H1 (cell line): ENCODE measurements at regions not wholly inside any gene's neighbourhood (a gene's known extent, or its start where the extent isn't known, plus 50 kb on each side); places are given as distances from the start of the nearest gene placed in this dataset.

ENCODE experiments used
- CTCF ChIA-PET: fragments of 300-600 bp; sonication (Branson Sonifier 250); formaldehyde crosslinking; loops from one replicate; lab custom pipeline; 2021; ENCODE audit not compliant: partially characterized antibody; lab: Charles Lee
- POLR2A ChIA-PET: fragments of 300-600 bp; sonication (Branson Sonifier 250); formaldehyde crosslinking; loops from one replicate; lab custom pipeline; 2021; ENCODE audit warnings: inconsistent platforms; ENCODE audit not compliant: partially characterized antibody; lab: Charles Lee
- DNase-seq, 2 experiments: peaks; one replicate each; pipeline versions ENCODE4 v3.0.0 to v3.0.0-alpha.2; 2010 to 2022; ENCODE audit warnings: low spot score in 2 of 2, low read depth in 1 of 2, mixed read lengths in 1 of 2
- FAIRE-seq: peaks from 2 replicates; lab custom pipeline; 2011; peaks lifted over from hg19 to GRCh38; lab: Jason Lieb, UNC
- H2AFZ ChIP-seq: 2 replicates; pipeline ENCODE4 v1.8.1; 2012; ENCODE audit warnings: low read length, inconsistent platforms
- H2AK5ac ChIP-seq: 2 replicates; pipeline ENCODE4 v1.6.1; 2013; ENCODE audit warnings: low read depth, low read length
- H2BK120ac ChIP-seq: replicated peaks from 2 replicates; pipeline ENCODE3; 2013; ENCODE audit warnings: low read depth, low read length, inconsistent platforms
- H2BK12ac ChIP-seq: 2 replicates; pipeline ENCODE4 v1.6.1; 2013; ENCODE audit warnings: low read depth, low read length
- H2BK15ac ChIP-seq: 2 replicates; pipeline ENCODE4 v1.6.1; 2013; ENCODE audit warnings: low read length
- H2BK20ac ChIP-seq: 2 replicates; pipeline ENCODE4 v1.6.1; 2013; ENCODE audit warnings: low read length
- H2BK5ac ChIP-seq: 2 replicates; pipeline ENCODE4 v1.6.1; 2013; ENCODE audit warnings: low read depth, low read length
- H3K14ac ChIP-seq: 2 replicates; pipeline ENCODE4 v1.6.1; 2013; ENCODE audit warnings: inconsistent platforms; ENCODE audit not compliant: insufficient read length
- H3K18ac ChIP-seq: 2 replicates; pipeline ENCODE4 v1.6.1; 2013; ENCODE audit warnings: low read length; ENCODE audit errors: extremely low read depth
- H3K23ac ChIP-seq: 2 replicates; pipeline ENCODE4 v1.6.1; 2013; ENCODE audit warnings: inconsistent platforms; ENCODE audit not compliant: insufficient read length
- H3K23me2 ChIP-seq: 2 replicates; pipeline ENCODE4 v1.6.1; 2013; ENCODE audit warnings: low read depth, low read length
- H3K27ac ChIP-seq: 2 replicates; pipeline ENCODE4 v1.6.1; 2011; ENCODE audit warnings: low read depth, low read length, inconsistent platforms
- H3K27me3 ChIP-seq, 4 experiments: replicated peaks in 1 of 4; 1 replicate in 1 of 4; 2 replicates in 3 of 4; pipeline versions ENCODE4 v1.6.1 to v1.8.1; 2011 to 2013; ENCODE audit warnings: low read length in 3 of 4, mild to moderate bottlenecking in 3 of 4, inconsistent platforms in 2 of 4, mixed read lengths in 2 of 4, moderate library complexity in 1 of 4; ENCODE audit not compliant: control insufficient read depth in 3 of 4, insufficient read depth in 3 of 4; ENCODE audit errors: extremely low read depth in 1 of 4
- H3K36me3 ChIP-seq, 4 experiments: 2 replicates each; pipeline versions ENCODE4 v1.6.1 to v1.8.1; 2011 to 2013; ENCODE audit warnings: mild to moderate bottlenecking in 4 of 4, low read length in 3 of 4, moderate library complexity in 2 of 4, control low read depth in 1 of 4, inconsistent platforms in 1 of 4; ENCODE audit not compliant: insufficient read depth in 4 of 4, control insufficient read depth in 2 of 4
- H3K4ac ChIP-seq: replicated peaks from 2 replicates; pipeline ENCODE3; 2013; ENCODE audit warnings: low read length, low read depth, mixed read lengths, inconsistent platforms; ENCODE audit not compliant: insufficient read length
- H3K4me1 ChIP-seq, 4 experiments: replicated peaks in 1 of 4; 1 replicate in 1 of 4; 2 replicates in 3 of 4; pipeline versions ENCODE4 v1.6.1 to v1.8.1; 2011 to 2013; ENCODE audit warnings: low read length in 3 of 4, inconsistent platforms in 2 of 4, mixed read lengths in 1 of 4; ENCODE audit not compliant: insufficient read depth in 4 of 4, control insufficient read depth in 3 of 4
- H3K4me2 ChIP-seq, 2 experiments: 2 replicates each; pipeline versions ENCODE4 v1.6.1 to v1.8.1; 2011 to 2013; ENCODE audit warnings: low read depth in 2 of 2, low read length in 2 of 2, control low read depth in 1 of 2, inconsistent platforms in 1 of 2, mild to moderate bottlenecking in 1 of 2; ENCODE audit not compliant: insufficient read depth in 1 of 2
- H3K4me3 ChIP-seq, 4 experiments: fragments of 200-600, 300-600 bp in 1 of 4; sonication (generic), shearing (Covaris generic), sonication (Bioruptor Twin) in 1 of 4; 2 replicates each; pipeline versions ENCODE4 v1.5.1 to v1.8.1; 2011 to 2016; ENCODE audit warnings: low read length in 4 of 4, low read depth in 3 of 4, control low read depth in 2 of 4, inconsistent platforms in 2 of 4, mild to moderate bottlenecking in 2 of 4, mixed read lengths in 1 of 4, moderate library complexity in 1 of 4; ENCODE audit not compliant: insufficient read depth in 2 of 4; ENCODE audit errors: extremely low read depth in 1 of 4
- H3K56ac ChIP-seq: replicated peaks from 2 replicates; pipeline ENCODE3; 2013; ENCODE audit warnings: low read depth, mild to moderate bottlenecking, mixed read lengths, low read length, inconsistent platforms; ENCODE audit not compliant: insufficient read length
- H3K79me1 ChIP-seq: 2 replicates; pipeline ENCODE4 v1.6.1; 2013; ENCODE audit warnings: low read depth, low read length, control low read depth
- H3K79me2 ChIP-seq, 2 experiments: 2 replicates each; pipeline versions ENCODE4 v1.6.1 to v1.8.1; 2012 to 2013; ENCODE audit warnings: low read length in 2 of 2, mild to moderate bottlenecking in 2 of 2, inconsistent platforms in 1 of 2; ENCODE audit not compliant: insufficient read depth in 2 of 2, control insufficient read depth in 1 of 2
- H3K9ac ChIP-seq, 4 experiments: replicated peaks in 1 of 4; 1 replicate in 1 of 4; 2 replicates in 3 of 4; pipeline versions ENCODE4 v1.6.1 to v1.8.1; 2011 to 2013; ENCODE audit warnings: low read depth in 3 of 4, low read length in 3 of 4, control low read depth in 2 of 4, mild to moderate bottlenecking in 2 of 4, moderate library complexity in 2 of 4, inconsistent platforms in 1 of 4; ENCODE audit errors: extremely low read depth in 1 of 4
- H3K9me3 ChIP-seq, 2 experiments: 2 replicates each; pipeline versions ENCODE4 v1.6.1 to v1.8.1; 2012 to 2013; ENCODE audit warnings: mild to moderate bottlenecking in 2 of 2, moderate library complexity in 2 of 2, control low read depth in 1 of 2, inconsistent platforms in 1 of 2, low read depth in 1 of 2, low read length in 1 of 2, mixed read lengths in 1 of 2; ENCODE audit not compliant: insufficient read depth in 2 of 2
- H4K20me1 ChIP-seq, 2 experiments: replicated peaks in 1 of 2; 2 replicates each; pipeline versions ENCODE3 to v1.8.1; 2011 to 2013; ENCODE audit warnings: inconsistent platforms in 2 of 2, low read length in 2 of 2, mild to moderate bottlenecking in 1 of 2; ENCODE audit not compliant: insufficient read depth in 2 of 2, control insufficient read depth in 1 of 2
- H4K5ac ChIP-seq: 2 replicates; pipeline ENCODE4 v1.6.1; 2013; ENCODE audit warnings: low read length, low read depth, mixed read lengths, inconsistent platforms; ENCODE audit not compliant: insufficient read length
- H4K8ac ChIP-seq: 2 replicates; pipeline ENCODE4 v1.8.0; 2013; ENCODE audit warnings: mild to moderate bottlenecking, moderate library complexity, low read length, inconsistent platforms; ENCODE audit not compliant: insufficient read depth; ENCODE audit errors: extremely low read depth
- H4K91ac ChIP-seq: replicated peaks from 2 replicates; pipeline ENCODE3; 2013; ENCODE audit warnings: low read length, mixed read lengths, inconsistent platforms; ENCODE audit not compliant: insufficient read length
- BACH1 ChIP-seq: IDR thresholded peaks from 2 replicates; pipeline ENCODE4 v1.6.1; 2012; ENCODE audit warnings: low read length, improper control_type of control experiment
- BRCA1 ChIP-seq: IDR thresholded peaks from 2 replicates; pipeline ENCODE4 v1.6.1; 2012; ENCODE audit warnings: low read depth, low read length, improper control_type of control experiment
- CBX8 ChIP-seq: fragments of 300-800, 300-1000 bp; sonication (generic); IDR thresholded peaks from 2 replicates; pipeline ENCODE4 v1.7.1; 2016; ENCODE audit warnings: low read depth, low read length, borderline replicate concordance
- CTBP2 ChIP-seq: IDR thresholded peaks from 2 replicates; pipeline ENCODE4 v1.7.0; 2011; ENCODE audit warnings: borderline replicate concordance, mild to moderate bottlenecking, moderate library complexity, mixed read lengths, low read length; ENCODE audit not compliant: insufficient read depth, insufficient read length

GRCh38 chr1:118828038-118828437 is 160.1 kb downstream of the TBX15 start:
- Histone ChIP-seq H3K23ac (no peak overlapping the region), H3K4me3 (no peak overlapping the region), H3K18ac (no peak overlapping the region), H2BK120ac (no peak overlapping the region), H3K36me3 (no peaks in the 10 kb centered on the region), H3K4me1 (no peaks in the 10 kb centered on the region), H2BK15ac (no peak overlapping the region), H4K91ac (no peak overlapping the region), H2BK12ac (no peak overlapping the region), H2AFZ (no peak overlapping the region), H2BK5ac (no peak overlapping the region), H2AK5ac (no peak overlapping the region), H3K79me1 (no peaks in the 10 kb centered on the region), H3K27me3 (no peaks in the 10 kb centered on the region), H3K23me2 (no peaks in the 10 kb centered on the region), H4K5ac (no peak overlapping the region), H3K27ac (no peak overlapping the region), H4K20me1 (no peaks in the 10 kb centered on the region), H3K4me2 (no peak overlapping the region), H3K14ac (no peak overlapping the region), H4K8ac (no peak overlapping the region), H2BK20ac (no peak overlapping the region), H3K56ac (no peak overlapping the region), H3K79me2 (no peaks in the 10 kb centered on the region), H3K9me3 (peaks cover 5 to 13% of the 10 kb centered on the region in 2 experiments; a peak in 3 of 4 replicates), H3K4ac (no peak overlapping the region), H3K9ac (no peak overlapping the region)
- TF ChIP-seq CBX8 (no peak), BRCA1 (no peak), CTBP2 (no peak), BACH1 (no peak)
- no peak for DNase-seq
- no peak for FAIRE-seq
- ChIA-PET POLR2A (no interaction called here), CTCF (interaction anchor here (0.8 to 1.4 kb wide), 3 partner anchors 14 to 79 kb away, joined by 3 to 5 read pairs (median 3); no protein-coding TSS in a partner anchor)
